GM21381 (cell line): ENCODE measurements at regions not wholly inside any gene's neighbourhood (a gene's known extent, or its start where the extent isn't known, plus 50 kb on each side); places are given as distances from the start of the nearest gene placed in this dataset.
"Not testable (repeated sequence)": the region's sequence is repeated elsewhere in the genome, so short reads cannot be mapped to it uniquely, and the experiment has no call there.

Experiments used
- ATAC-seq: cut with Tn5 transposase; IDR thresholded peaks from one replicate; pipeline ENCODE4 v1.9.1; 2021; ENCODE audit warnings: mild to moderate bottlenecking, moderate library complexity; ENCODE audit not compliant: unreplicated experiment

DNA sequence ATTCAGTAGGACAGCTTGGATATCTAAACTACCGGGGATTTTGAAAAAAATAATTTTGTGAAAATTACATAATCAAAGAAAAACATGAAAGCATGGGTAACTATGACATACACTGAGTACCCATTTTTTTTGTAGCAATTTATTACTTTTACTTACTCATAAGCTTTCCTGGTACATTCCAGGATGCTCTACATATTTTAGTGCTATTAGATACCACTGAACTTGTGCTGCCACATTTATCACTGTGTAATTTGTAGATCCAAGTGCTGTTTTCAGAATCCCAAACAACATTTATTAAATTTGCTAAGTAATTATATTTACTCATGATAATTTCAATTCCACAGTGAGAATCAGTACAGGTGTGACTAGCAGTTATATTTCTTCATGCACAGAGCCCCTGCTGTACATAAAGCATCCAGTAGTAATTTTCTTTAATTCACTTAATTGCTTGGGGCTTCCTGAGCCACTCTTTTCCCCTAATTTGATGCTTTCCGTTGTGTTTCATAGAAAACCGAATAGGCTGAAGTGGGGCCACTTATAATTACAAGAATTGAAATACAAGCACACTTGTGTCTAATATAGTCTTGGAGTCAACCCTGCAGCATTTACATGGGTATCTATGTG, 2254.4 kb downstream of the ARAP2 start:
- no peak for ATAC-seq

DNA sequence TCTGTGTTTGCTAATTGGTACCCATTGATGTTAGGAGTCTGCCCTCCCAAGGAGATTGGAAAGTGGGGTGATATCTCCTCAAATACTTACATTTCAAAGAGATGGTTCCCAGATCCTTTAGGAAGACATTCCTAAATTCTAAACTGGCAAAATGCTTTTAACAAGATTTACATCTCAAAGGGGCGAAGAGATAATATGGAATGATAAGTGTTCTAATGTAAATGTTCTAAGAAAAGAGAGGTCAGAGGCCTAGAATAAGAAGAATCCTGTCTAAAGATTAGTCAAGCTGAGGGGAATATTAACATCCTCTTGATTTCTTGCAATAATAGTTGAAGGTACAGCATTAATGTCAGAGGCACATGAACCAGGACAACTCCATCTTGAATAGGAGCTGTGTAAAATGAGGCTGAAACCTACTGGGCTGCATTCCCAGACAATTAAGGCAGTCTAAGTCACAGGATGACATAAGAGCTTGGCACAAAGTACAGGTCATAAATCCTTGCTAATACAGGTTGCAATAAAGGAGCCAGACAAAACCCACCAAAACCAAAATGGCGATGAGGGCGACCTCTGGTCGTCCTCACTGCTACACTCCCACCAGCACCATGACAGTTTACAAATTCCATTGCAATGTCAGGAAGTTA, 2248.1 kb downstream of the ARAP2 start:
- ATAC-seq, result no peak

DNA sequence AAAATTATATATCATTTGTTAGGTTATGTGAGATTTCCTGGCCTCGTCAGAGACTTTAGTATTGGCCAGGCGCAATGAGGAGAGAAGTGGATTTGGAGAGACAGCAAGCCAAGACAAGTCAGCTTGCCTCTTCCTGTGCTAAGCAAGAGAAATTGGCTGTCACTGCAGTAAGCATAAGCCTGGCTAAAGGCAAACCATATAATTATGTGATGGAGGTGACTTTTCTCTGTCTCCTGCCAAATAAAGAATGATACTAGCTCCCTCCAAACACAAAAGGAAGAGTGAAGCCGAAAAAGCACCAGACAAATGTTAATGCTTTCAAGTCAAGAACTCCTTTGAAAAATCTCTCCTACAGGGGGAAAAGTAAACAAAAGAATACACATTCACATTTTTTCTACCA, 2246.0 kb downstream of the ARAP2 start:
- no peak for ATAC-seq

DNA sequence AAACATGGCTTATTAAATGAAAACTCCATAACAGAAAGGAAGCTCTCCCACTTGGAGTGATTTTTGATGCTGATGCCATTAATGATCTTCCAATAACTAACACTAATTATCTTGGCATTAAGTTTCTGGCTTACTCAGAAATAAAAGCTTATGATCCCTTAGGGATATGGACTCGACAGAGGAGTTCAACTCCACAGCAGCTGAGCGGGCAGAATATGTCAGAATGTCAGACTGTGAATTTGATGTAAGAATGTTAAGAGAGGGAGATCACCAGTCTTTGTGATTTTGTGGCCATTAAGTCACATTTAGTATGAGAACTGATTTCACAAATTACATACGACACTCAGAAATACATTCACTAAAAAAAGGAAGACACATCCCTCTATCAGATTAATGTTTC, 2244.0 kb downstream of the ARAP2 start:
- no peak for ATAC-seq

DNA sequence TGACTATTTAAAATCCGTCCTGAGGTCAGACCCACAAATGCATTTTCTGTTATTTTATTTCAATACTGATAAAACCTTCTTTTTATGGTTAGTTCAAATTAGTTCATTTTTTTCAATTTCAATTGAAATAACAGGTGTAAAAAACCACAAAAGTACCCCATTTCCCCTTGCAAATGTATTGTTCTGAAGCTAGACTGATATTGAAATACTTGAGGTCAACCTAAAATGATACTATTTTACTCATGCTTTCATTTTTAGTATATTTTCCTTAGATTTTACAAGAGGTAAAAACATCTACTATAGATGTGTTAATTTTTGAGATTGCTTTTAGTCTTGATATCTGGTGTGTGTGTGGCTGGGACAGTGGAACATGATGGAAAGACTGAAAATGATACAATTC, 2237.8 kb downstream of the ARAP2 start:
- ATAC-seq, result not testable (repeated sequence)

DNA sequence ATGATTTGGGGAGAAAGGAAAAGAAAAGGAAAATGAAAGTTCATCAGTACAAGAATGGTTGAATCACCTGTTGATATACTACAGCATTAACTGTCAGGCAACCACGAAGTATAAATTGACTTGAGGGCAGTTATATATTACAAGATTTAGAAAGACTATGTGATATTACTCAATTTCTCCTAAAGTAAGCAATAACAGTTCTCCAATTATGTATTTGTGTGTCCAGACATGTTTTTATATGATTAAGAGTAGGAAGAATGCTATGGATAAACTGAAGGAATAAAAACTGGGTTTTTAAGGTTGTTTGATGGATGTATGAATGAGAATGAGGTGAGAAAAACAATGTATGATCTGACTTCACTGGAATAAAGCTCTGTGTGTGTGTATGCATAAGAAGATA, 2234.4 kb downstream of the ARAP2 start:
- no peak for ATAC-seq

DNA sequence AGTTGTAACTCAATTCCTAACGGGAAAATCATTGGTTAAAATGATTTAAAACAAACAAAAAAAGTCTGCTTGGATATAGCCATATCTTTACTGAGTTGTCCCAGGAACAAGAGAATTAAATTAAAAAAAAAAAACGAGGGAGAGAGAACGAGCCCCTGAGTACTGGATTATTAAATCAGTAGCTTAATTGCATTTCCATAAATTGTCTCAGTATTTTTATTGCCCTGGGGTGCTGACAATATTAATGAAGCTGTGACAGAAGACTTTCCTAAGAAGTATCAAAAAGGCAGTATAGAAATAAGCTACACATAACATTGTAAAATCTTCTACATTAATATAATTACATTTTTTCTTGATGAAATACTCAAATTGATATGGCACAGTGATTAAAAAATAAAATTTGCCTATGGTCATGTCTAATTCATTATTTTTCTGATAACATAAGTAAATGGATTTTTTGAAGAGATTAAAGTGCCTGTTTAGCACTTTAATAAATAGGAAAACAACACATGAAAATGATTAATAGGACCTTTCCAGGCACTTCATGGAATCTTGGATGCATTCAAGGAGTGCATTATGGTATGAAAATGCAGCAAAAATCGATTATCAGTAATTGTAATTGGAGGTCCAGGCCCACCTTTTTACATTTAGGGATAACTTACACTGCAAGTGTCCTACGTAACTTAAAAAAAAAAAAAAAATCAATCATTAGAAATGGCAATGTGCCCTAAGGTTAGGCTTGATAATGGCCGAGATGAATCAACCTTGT, 2233.4 kb downstream of the ARAP2 start:
- ATAC-seq, result no peak

DNA sequence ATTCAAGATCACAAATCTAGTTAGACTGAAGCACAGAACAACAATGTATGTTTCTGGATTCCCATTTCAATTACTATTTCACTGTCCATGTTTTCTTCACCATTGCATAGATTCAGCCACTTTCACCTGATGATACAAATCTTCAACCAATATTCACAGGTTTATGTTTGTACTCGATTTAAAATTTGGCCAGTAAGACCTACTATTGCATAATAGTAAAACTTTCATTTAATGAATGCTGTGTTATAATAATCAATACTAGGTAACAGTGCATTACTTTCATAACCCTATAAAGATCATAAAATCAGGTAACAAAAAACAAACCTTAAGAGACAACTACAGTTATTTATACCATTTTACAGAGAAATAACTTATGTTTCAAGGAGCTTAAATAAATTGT, 2209.1 kb downstream of the ARAP2 start:
- no peak for ATAC-seq

DNA sequence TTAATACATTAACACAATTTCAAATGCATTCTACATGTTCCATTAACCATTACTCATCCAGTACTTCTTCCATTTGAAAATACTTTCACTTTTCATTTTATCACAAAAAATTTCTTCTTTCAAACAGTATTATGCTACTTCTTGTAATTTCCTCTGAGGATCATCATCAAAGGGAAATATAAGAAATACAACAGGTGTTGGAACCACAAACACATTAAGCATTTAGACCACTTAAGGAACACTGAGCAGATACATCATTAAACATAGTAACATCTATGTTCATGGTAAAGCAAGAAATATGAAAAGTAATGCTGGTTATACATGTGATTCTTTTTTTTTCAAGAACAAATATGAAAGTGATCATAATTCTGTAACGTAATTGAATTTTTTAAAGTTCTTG, 2207.0 kb downstream of the ARAP2 start:
- no peak for ATAC-seq

DNA sequence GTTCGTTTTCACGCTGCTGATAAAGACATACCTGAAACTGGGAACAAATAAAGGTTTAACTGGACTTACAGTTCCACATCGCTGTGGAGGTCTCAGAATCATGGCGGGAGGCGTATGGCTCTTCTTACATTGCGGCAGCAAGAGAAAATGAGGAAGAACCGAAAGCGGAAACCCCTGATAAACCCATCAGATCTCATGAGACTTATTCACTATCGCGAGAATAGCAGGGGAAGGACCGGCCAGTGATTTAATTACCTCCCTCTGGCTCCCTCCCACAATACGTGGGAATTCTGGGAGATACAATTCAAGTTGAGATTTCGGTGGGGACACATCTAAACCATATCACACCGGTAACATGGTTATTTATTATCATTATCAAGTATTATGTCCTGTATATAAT, 2204.5 kb downstream of the ARAP2 start:
- no peak for ATAC-seq

DNA sequence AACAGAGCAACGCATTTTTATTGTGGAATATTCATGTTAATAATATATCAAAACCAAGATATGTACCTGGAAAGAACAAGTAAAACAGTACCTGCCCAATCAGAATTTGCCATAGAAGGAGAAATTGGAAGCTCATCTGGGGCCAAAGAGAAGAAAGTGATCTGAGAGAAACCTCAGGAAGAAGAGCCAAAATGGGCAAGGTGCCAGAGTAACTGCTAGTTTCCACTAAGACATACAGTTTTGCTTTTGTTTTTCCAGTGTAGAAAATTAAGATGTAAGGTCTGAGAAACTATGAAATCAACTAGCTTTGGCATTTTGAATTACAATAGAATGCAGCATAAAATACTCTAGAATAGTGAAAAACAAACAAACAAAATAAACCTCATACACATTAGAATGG, 2201.2 kb downstream of the ARAP2 start:
- no peak for ATAC-seq

DNA sequence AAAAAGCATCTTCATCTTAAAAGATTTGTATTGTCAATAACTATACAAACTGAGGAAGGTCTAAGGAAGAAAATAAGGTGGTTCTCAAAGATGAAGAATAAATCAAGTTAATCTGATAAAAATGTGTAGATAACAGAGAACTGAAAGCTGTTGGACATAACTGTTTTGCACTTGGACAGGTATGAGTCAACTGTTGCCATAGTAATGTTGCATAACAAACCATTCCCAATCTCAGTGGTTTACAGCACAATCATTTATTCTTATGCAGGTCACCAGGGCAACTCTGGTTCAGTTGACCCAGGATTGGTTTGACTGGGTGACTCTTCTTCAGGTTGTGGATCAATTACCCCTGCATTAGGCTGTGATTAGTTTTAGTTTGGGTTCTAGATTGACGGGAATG, 2197.7 kb downstream of the ARAP2 start:
- no peak for ATAC-seq

DNA sequence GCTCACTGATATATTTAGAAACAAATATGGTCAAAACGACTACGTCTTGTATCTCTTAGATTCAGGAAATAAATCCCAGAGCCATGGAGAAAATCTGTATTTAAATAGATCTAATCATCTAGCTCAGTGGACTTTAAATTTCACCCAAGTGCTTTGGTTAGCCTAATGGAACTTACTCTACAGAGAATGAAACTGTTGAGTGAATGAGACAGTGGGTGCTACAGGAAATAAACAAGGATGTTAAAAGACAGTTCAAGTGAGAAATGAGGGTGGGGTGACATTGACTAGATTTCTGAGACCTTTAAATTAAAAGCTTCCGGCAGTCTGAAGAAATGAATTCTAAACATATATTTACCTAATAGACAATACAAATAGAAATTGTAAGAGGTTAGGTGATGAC, 2197.0 kb downstream of the ARAP2 start:
- ATAC-seq, result no peak

DNA sequence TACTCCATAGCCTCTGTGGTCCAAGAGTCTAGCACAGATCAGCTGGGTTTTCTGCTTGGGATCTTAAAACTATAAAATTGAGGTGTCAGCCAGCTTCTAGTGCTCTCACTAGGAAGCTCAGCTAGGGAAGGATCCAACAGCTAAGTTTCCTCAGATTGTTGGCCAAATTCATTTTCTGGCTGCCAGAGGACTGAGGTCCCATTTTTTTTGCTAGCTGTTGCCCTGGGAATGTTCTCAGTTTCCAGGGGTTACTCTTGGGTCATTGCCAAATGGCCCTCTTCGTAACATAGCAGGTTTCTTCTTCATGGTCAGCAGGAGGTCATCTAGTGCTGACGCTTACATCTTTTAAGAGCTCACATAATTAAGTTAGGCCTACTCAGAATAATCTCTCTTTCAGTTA, 2178.2 kb downstream of the ARAP2 start:
- no peak for ATAC-seq

DNA sequence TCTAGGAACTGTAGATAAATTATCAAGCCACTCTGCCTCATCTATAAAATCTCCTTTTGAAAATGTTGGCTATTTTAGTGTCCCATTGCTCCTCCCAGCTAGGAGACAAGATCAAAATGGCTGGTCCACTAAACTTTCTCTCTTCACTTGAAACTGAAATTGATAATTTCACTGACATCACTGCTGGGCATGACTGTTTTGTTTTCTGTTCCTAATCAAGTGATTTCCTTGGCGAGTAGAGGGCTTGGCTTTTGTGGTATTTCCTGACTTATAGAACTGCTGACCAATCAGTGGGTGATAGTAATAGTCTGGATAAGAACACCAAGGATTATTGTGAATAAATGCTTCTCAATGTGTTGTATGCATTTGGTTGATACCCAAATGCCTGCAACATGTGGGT, 2152.9 kb downstream of the ARAP2 start:
- no peak for ATAC-seq

DNA sequence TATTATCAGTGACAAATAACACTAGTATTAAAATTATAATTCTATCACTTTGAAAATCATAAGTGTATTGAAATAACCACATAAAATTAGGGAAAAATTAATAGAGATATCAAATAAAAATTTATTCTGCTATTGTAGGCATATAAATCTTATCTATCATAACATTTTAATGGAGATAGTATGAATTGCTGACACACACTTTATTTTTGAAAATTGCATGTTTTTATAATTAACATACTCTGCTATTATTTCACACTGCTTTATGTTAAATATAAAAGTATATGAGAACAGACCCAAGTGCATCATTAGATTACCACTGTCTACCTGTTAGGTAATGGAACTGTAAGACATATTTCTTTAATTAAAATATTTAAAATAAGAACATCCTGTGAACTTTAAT, 2150.2 kb downstream of the ARAP2 start:
- ATAC-seq, result no peak

DNA sequence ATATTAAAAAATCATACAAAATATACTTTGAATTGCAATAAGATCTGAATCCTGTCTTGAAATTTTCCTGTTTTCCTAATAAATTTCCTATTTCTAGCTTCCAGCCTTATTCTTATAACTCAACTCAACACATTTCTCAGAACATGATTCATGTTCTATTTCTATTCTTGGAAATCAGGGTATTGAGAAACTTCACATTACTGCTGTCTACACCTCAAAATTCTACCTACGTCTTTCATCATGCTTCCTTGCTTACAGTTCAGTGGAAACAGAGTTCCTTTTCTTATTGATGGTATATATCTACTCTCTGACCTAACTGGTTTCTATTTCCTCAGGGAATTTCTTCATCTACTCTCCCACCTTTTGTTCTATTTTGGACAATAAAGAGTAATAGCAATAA, 2139.0 kb downstream of the ARAP2 start:
- no peak for ATAC-seq

DNA sequence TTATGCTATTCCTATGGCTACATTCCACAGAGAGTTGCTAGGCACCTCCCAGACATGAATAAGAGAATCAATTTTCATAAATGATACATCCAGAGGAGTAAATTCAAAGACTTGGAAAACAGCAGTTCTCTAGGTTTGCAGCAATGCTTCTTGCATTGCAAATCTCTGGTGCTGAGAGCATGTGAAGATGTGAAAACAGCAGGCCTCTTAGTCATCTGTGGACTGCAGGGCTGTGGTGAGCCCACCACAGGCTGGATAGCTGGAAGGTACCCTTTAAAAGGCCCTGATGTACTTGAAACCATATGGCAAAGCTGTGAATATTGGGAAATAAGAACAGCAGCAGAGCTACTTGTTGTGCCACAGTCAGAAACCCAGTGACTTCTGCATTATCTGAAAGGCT, 2135.9 kb downstream of the ARAP2 start:
- ATAC-seq, result no peak

DNA sequence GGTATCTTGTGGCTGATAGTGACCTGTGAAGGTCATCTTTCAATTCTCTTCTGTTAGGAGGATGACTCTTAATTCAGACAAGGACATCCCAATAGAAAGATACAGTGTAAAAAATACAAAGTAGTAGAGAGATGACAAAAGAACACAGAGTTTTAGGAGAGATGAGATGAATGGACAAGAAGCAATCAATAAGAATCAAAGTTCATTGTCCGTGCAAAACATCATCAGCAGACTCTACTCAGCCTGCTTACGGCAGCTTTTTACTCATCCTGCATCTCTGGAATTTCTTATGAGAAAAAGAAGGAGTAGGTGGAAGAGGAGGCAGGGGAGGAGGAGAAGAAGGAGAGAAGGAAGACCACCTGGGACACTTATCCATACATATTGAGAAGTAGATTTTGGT, 2131.7 kb downstream of the ARAP2 start:
- ATAC-seq, result no peak

DNA sequence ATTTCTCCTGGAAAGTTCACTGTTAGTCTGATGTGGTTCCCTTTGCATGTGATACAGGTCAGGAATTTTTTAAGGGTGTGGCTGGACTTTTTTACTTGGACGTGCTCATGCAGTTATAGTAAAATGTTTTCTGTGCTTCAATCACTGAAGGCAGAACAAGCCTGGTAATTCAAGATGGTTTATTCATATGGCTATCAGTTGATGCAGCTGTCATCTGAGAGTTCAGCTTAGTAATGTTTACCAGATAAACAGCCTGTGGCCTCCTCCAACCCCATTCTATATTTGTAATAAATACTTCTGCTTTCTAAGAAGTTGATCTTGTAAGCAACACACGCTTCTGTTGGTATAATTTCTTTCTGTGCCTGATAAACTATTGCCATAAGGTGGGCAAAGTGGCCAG, 2105.9 kb downstream of the ARAP2 start:
- ATAC-seq, result no peak

DNA sequence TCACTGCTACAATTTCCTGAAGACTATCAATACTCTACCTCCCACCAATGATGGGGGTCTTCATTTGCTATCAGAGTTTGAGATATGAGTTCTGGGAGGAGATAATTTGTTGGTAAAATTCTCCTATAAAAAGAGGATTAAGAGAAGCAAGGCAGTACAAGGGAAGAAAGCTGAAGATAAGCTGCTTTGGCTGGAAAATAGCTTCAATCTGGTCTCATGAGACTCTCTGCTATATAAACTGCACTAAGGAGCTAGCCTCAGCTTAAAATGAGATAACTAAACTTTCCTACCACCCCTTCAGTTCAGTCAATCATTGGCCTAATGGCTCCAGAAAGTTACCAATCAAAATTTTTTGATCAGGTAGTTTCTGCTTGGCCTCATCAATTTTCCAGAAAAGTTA, 2105.0 kb downstream of the ARAP2 start:
- ATAC-seq, result no peak

DNA sequence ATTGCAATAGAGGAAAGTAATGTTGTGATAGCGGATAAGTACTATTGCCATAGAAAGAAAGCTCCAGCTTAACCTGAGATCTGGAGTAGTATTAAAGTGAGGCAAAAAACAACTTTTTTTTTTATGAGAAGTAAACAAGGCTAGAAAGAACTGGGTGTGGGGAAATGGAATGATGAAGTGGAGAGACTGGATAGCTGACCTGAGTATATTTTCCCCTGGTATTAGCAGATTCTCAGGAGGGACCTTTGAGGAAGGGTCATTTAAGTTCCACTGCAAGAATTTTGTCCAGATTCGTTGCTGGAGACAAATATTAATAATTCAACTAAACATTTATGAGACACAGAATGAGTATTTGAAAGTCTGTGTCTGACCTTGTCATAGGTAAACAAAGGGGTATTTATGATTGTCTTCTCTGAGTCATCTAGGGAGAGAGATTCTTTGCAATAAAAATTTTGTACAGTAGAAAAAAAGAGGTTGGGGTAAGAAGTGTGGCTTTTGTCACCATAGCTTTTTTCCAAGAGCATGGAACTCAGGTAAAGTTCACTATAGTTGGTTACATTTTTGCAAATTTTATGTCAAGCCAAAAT, 2095.9 kb downstream of the ARAP2 start:
- ATAC-seq, result no peak
